Islet precursor cell (in vitro differentiated cells): ENCODE measurements at regions not wholly inside any gene's neighbourhood (a gene's known extent, or its start where the extent isn't known, plus 50 kb on each side); places are given as distances from the start of the nearest gene placed in this dataset.
"Not testable (repeated sequence)": the region's sequence is repeated elsewhere in the genome, so short reads cannot be mapped to it uniquely, and the experiment has no call there.

Experiments
- DNase-seq: peaks from one replicate; pipeline ENCODE4 v3.0.0-alpha.2; 2018

DNA sequence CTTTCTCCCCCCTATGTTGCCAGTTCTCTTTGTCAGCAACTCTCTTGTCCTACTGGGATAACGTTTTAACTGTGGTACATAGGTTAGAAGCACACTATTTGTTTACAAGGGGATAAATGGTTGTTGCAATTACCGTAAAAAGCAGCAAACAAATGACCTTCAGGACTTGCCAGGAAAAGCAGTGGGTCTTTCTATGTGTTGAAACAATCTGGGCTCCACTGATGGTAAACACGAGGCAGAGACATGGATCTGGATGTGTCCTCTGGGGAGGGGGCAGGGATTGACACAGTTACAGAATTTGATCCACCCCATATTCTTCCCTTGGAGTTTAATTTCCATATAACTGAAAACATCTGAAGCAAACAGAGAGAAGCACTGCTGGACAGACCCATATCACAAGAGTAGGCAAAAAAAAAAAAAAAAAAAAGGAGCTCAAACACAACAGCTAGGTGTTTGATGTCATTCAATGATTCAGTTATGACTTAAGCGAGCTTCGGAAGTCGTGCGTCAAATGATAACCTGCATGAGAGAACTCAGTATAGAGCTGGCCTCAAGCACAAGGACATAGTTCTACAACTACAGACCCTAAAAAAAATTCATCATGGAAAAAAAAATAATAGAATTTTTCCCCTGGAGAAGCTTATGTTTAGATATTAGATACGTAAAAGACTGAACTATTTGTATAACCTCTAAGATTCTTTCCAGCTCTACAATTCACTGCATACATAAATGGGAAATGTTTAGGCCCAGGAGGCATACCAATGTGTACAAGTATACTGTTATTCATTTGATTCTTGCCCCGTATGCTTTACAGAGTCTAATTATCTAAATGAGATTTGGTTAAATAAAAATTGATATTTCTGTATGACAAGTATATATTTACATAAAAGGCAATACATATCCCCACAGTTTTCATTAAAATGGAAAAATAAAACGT, 127.7 kb downstream of the ALDH8A1 start:
- DNase-seq = no peak

DNA sequence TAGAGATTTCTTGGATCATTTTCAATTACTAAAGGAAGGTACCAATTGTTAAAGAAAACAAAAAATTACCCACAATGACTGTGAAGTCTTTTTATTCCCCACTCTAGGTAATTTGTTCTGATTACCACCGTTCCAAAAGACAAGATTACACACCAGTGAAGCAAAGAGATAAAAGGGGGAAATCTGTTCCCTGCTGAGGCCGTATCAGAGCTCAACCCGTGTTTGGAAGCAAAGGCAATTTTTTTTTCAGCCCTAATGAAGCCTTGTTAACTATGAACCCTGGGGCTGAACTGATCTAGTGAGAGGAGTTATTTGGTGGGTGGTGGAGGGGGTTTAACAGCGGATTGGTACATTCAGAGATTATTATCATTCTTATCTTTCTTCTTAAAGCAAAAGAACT, 128.5 kb downstream of the ALDH8A1 start:
- no peak for DNase-seq

DNA sequence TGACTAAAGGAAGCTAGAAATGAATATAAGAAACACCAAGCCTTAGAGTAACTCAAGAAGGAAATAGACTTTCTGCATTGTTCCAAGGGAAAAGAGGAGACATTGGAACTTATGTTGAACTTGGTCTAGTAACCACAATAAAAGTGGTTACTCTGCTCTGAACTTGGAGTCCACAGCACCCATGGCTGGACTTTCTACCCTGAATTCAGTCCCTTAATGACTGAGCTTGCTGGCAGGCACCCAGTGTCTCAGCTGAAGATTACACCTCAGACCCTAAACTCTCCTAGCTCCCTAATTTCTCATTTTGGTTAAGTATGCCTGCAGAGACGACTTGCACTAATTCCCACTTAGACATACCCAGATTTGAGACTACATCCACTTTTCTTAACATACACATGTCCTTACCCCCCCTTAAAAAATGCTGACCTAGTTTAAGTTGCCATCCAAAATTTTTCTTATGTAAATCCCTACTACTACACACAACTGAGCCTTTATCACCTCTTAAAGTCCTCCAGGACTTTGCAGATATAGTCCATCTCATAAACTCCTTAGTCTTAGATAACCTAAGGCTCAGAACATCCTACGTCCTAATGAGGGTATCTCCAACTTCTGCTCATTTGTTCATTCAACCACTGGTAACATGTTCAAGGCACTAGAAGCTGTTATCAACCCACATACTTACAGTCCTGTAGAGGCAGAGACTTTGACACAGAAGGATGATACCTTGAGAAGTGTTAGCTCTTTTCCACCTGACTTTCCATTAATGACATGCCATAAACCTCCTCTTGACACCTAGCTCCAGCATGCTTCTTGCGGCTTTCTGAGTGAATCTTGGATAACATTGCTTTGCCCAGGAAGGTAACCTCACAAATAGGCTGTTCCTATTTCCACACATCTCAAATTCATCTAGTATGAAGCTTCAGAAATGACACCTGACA, 129.8 kb downstream of the ALDH8A1 start:
- DNase-seq = no peak

DNA sequence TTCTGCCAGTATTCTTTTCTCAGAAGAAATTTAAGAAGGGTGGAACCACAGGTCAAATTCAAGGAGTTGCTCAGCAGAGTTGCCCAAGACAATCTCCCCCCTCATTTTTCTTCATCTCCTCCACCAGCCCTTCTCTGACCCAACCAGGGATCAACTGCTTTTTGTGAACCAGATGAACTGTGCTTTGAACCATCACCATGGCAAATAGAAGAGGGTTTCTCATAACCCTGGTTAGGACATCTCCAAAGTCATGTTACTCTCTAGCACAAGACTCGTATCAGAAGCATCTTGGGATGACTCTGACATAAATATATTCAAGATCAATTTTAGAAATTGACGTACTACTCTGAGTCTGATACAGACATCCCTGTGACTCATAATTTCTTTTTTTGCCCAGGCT, 130.7 kb downstream of the ALDH8A1 start:
- DNase-seq = no peak

DNA sequence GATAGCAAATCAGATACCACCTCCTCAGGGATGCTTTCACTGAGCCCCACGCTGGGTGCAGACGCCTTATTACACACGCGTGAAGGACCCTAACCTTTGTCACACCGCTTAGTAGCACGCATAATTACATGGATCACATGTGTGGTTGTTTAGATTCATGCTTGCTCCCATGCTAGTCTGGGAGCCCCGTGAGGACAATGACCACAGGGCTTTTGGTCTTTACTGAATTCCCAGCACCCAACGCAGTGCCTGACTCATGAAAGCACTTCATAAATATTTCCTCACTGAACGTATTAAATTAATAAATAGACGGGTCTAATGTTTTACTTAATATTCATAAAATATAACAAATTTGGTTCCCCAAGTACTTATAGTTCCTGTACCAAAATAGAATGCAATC, 132.5 kb downstream of the ALDH8A1 start:
- DNase-seq = no peak

DNA sequence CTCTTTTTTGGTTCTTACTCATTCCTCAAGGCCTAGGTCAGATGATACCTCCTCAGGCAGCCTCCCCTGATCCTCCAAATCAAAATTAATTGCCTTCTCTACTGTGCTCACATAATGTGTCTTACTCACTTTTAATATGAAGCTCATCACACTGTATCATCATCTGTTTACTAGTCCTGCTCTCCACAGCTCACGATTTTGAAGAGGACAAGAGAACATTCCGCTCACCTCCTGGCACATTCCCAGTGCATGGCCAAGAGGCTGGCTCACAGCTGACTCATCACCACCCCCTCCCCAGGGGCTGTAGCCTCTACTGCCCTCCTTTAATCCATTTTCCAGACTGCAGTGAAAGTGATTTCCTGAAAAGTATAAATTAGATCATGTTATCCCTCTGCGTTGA, 133.1 kb downstream of the ALDH8A1 start:
- DNase-seq = peak; percentile 65

DNA sequence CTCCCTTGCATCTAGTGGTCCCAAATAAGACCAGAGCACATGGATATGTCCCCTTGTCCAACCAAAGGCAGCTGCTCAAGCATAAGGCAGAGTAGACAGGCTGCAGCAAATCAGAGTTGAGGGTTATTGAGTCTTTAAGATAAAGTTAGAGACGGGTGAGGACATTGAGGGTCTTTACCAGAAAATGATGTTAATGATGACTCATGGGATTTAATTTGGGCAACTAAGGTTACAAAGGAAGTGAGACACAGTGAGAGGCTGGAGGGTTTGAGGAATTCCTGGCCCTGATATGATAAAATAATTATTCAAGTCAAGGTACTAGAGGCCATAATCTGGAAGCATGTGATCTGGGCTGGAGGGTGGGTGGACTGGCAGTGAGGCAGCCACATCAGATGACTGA, 133.6 kb downstream of the ALDH8A1 start:
- no peak for DNase-seq

DNA sequence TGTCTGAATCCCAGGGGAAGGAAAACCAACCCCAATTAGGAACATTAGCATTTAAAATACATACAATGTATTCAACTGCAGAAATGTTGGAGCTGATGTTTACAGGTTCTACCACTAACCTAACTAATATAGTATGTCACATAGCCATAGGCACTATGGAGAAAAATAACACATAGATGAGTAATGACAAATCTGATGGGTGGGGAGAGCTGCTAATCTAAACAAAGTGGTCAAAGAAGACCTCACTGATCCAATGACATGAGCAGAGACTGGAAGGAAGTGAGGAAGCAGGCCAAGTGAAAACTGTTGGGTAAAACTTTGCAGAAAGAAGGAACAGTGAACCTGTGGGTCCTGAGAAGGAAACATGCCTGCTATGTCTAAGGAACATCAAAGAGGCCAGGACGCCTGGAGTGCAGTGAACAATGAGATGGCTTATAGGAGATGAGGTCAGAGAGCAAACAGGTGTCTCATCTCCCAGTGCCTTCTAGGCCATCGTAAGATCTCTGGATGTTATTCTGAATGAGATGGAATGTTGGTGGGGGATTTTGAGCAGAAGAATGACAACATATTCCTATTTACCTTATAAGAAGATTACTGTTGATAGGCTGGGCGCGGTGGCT, 135.7 kb downstream of the ALDH8A1 start:
- no peak for DNase-seq

DNA sequence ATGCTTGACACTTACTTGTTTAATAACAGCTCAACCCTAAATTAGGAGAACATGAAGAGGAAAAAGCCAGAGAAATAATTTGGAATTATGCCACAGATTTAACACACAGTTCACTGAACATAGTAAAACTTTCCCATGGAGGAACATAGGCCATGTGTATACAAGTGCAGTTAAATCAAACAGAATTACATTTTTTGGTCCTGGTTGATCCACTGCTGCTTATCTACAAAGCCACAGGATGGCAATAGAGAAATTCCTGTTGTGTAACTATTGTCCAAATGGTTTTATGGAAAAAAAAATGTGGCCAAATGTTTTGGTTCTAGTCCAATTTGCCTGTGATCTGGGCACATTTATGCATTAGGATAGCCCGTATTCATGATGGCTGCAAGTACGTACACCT, 136.8 kb downstream of the ALDH8A1 start:
- no peak for DNase-seq

DNA sequence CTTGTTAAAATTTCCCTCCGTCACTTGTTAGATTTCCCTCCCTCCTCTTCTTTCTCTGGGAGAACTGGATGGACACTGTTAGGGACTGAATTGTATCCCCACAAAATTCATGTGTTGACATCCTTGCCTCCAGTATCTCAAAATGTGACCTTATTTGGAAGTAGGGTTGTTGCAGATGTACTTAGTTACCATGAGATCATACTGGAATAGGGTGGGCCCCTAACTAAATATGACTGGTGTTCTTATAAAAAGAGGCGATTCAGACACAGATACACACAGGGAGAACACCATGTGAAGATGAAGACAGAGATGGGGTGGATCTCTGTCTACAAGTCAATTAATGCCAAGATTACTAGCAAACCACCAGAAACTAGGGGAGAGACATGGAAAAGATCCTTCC, 139.5 kb downstream of the ALDH8A1 start:
- DNase-seq = no peak

DNA sequence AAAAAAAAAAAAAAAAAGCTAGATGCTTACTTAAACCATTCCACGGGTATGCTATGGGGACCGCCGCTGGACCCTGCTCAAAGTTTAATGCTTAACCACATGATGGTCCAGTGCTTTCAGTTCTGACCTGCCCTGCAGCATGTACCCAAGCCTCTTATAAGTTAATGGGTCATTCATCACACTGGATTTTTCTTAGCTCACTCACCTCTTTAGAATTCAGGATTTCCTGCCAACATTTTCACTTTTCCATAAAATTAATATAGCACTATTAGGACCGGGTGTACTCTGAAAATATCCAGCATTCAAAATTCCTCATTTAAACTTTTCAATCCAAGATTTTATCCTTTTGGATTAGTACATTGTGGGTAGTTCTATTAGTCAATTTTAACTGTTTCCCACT, 140.8 kb downstream of the ALDH8A1 start:
- DNase-seq = no peak

DNA sequence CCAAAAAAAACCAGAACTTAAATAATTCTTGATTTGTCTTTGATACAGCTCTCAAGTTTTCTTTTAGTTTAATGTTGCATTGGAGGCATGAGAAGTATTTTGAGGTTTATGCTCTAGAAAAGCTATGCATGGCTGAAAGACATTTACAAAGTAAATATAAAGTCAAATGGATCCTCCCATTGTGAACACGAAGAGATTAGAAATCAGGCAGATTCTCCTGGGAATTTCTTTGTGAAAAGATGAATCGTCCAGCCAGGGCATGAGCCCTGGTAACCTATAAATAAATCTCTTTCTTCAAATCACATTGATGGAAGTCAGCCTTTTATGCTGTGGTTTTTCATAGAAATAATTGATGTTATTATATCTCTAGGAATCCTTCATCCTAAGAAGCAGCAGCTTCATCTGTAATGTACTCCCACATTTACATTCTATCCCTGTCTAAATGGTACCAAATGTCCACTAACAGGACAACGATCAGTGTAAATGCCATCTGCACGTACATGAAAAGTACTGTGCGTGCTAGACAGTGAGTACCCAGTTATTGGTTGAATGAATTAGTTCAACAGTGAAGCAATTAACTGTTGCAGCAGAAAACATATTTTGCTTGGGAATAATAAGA, 143.6 kb downstream of the ALDH8A1 start:
- DNase-seq = no peak

DNA sequence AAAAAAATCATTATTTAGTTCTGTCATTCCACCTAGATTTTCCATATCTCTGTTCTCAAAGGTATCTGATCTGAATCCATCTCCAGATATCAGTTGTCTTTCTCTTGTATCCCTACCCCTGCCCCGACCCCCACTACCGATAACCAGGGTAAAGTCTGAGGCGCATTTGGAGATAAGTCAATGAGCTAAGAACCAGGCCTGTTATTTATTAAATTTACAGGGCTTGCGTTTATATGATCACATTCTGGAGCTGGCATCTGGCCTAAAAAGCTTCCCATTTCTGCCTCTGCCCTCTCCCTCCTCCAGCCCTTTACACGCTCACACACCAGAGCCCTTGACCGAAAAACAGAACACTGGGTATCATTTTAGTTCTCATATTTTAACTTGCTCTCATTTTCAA, 144.7 kb downstream of the ALDH8A1 start:
- DNase-seq = no peak

DNA sequence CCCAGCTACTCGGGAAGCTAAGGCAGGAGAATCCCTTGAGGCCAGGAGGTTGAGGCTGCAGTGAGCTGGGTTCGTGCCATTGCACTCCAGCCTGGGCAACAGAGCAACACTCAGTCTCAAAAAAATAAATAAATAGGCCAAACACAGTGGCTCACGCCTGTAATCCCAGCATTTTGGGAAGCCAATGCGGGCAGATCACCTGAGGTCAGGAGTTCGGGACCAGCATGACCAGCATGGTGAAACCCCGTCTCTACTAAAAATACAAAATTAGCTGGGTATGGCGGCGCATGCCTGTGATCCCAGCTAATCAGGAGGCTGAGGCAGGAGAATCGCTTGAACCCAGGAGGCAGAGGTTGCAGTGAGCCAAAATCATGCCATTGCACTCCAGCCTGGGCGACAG, 145.6 kb downstream of the ALDH8A1 start:
- not testable (repeated sequence) for DNase-seq

DNA sequence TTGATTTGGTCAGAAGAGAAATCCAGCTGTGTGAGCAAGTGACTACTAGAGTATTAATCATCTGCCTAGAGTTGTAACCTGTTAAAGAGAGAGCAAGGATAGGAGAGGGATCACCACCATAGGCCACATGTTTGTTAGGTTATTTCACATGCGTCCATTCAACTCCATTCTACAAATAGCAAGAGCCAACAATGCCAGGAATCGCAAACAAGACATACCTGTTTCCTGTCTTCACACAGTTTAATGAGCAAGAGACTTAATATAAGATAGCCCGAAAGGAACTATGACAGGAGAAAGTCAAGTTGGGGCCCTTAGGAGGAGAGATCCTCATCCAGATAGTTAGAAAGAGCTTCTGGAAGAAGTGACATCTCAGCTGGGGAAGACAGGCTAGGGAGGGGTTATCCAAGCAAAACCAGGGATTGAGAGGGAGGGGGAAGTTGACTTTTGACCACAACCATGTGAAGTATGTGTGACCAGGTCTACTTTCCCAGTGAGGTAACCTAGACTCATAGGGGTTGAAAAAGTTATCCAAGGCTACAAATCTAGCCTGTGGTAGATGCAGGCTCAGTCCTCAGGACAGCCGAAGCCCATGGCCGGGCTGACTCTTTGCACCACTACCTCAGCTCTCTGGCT, 147.4 kb downstream of the ALDH8A1 start:
- DNase-seq = peak; percentile 86

DNA sequence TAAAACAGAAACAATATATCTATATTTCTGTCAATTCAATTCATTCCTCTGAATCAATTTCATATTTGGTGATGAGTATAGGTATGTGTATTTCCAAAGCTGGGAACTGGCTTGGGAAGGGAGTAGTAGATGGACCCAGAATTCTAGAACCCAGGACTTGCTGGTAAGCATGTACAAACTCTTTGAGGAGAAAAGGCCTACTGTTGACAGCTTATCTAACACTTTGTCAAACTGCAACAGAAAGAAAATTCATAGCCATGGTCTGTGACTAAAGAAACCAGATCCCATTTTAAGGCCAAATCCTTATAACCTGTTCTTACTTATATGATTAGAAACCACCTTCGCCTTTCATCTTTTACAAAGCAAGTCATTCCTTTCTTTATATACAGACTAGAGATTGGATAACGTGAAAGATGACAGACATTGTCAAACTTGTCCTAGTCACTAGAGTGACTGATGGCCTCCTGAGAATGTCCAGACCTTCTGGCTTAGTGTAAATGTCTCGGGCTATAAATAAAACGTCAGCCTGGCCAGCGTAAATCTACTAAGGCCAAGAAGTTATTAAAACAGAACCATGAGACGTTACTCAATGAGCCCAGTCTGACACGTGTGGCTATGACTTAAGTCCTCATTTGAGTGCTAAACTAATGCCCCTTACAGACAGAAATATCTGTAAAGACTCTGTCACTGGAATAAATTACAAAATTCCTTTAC, 152.3 kb downstream of the ALDH8A1 start:
- no peak for DNase-seq

DNA sequence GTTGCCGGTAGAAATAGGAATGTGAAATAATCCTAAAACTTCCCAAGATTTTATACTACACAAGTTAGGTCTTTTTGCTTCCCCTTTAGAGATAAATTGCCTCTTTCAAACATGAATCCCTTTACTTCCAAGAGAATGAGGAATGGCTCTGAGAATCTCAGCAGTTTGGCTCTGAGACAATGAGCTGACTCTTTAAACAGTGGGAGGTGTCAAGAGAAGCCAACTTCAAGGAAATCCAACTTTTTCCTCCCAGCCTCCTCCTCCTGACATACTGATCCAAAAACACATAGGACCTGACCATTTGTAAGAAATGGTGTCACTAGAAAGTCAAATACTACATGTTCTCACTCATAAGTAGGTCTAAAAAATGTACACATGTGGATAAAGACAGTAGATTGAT, 154.2 kb downstream of the ALDH8A1 start:
- DNase-seq = no peak

DNA sequence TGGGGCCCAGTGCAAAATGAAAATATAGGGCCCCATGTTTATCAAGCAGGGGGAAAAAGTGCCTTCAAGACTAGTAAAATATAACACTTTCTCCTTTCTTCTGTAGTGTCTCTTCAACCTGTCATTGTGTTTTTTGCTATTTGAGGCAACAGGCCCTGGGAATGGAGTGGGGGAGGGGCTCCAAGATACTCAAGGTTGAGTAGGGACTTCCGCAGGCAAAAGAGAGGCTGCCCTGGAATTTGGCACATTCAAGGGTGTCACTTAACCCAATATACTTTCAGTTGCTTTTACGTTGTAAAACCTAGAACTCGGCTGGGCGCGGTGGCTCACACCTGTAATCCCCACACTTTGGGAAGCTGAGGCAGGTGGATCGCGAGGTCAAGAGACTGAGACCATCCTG, 154.9 kb downstream of the ALDH8A1 start:
- no peak for DNase-seq

DNA sequence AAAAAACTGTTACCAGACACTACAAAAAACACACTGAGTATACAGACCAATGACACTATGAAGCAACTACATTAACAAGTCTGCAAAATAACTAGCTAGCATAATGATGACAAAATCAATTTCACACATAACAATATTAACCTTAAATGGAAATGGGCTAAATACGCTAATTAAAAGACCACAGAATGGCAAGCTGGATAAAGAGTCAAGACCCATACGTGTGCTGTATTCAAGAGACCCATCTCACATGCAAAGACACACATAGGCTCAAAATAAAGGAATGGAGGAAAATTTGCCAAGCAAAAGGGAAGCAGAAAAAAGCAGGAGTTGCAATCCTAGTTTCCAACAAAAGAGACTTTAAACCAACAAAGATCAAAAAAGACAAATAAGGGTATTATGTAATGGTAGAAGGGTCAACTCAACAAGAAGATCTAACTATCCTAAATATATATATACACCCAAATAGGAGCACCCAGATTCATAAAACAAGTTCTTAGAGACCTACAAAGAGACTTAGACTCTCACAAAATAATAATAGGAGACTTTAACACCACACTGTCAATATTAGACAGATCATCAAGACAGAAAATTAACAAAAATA, 158.6 kb downstream of the ALDH8A1 start:
- DNase-seq = not testable (repeated sequence)

DNA sequence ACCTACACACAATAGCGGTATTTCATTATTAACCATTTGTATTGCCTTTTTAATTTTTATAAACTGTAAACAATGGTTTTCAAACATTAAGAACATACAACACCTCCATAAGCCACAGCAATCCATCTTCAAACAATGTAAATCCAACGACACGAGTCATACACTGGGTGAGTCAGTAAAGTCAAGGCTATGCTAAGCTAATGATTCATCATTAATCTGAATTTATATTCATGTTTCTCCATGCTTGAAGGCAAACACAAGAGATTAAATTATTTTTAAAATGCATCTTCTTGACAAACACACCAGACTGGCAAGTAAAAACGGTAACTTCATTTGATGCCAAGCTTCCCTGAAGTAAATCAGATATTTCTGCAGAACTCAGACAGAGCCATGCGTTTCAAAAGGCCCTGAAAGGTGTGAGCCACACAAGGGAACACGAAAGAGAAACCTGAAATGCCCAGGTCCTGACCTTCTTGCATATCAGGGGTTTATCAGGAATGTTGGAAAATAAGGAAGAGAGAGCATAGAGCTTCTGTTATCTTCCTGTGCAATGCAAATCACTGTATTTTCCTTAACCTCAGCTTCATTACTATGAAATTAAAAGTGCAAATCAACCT, 162.5 kb downstream of the ALDH8A1 start:
- no peak for DNase-seq

DNA sequence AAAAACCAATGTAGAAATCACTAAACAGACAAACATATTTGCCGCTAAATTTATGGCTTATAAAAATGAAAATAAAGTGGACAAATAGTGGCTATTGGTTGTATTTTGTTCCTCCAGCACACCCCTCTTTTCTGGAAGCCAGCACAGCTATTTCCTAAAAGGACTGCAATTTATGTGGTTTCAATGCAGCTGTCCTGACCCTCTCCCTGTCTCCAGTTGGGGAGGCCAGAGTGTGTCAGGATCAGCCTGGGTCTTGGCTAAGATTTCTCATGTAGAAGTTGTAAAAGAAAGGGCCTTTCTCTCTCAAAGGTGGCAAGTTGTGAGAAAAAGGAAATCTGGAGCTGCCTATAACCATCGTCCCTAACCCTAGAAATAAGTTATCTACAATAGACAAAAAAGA, 165.6 kb downstream of the ALDH8A1 start:
- no peak for DNase-seq
